ENCODE measurements at regions not wholly inside any gene's neighbourhood (a gene's known extent, or its start where the extent isn't known, plus 50 kb on each side); places are given as distances from the start of the nearest gene placed in this dataset.

DNA sequence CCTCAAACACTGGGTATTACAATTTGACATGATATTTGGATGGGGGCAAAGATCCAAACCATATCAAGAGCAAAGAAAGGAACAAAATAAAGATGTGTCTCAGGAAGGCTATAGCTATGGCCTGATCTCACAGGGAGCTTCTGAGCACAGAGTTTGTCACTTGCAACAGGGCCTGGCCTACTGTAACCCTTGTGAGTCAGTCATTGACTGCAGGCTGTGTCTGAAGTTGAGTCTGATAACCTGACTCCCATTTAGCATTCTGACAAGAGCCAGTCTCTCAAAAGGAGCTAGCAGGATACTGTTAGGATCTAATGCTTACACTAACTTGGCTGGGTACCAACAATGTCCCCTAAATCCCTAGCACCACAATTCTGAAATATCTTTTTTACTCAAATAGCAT is 612.5 kb upstream of the TECRL start:
- no peaks in the 10 kb centered on the region for H3K4me1 ChIP-seq
- DNase-seq (ENCODE audit: low spot score in 2 of 2): no peak
- no peaks in the 10 kb centered on the region for H3K36me3 ChIP-seq
- H3K9me3 ChIP-seq: no peaks in the 10 kb centered on the region
- H3K27me3 ChIP-seq: no peaks in the 10 kb centered on the region
- H3K27ac ChIP-seq: no peak overlapping the region
- H3K4me3 ChIP-seq: no peak overlapping the region
- no peak for TF ChIP-seq POLR2A (IDR thresholded peaks at IDR 0.05)
- TF ChIP-seq, protein P1, sequence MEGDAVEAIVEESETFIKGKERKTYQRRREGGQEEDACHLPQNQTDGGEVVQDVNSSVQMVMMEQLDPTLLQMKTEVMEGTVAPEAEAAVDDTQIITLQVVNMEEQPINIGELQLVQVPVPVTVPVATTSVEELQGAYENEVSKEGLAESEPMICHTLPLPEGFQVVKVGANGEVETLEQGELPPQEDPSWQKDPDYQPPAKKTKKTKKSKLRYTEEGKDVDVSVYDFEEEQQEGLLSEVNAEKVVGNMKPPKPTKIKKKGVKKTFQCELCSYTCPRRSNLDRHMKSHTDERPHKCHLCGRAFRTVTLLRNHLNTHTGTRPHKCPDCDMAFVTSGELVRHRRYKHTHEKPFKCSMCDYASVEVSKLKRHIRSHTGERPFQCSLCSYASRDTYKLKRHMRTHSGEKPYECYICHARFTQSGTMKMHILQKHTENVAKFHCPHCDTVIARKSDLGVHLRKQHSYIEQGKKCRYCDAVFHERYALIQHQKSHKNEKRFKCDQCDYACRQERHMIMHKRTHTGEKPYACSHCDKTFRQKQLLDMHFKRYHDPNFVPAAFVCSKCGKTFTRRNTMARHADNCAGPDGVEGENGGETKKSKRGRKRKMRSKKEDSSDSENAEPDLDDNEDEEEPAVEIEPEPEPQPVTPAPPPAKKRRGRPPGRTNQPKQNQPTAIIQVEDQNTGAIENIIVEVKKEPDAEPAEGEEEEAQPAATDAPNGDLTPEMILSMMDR (IDR thresholded peaks at IDR 0.05): no peak
- no peak for TF ChIP-seq POLR2AphosphoS5 (IDR thresholded peaks at IDR 0.05)

DNA sequence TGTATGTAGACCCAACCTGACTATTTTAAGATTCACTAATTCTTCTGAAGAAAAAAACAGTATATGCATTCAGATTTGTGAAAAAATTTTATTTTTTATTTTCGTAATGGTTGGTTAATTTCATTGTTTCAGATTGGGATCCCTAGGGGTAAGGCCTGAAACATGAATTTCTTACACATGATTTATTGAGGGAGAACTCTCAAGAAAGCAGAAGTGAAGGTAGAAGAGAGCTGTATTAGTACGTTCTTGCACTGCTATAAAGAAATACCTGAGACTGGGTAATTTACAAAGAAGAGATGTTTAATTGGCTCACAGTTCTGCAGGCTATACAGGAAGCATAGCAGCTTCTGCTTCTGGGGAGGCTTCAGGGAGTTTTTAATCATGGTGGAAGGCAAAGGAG is 611.9 kb upstream of the TECRL start:
- no peaks in the 10 kb centered on the region for H3K4me1 ChIP-seq
- TF ChIP-seq EP300 (IDR thresholded peaks at IDR 0.05): no peak
- no peak for TF ChIP-seq POLR2AphosphoS5 (IDR thresholded peaks at IDR 0.05)
- no peak for TF ChIP-seq POLR2A (IDR thresholded peaks at IDR 0.05)
- TF ChIP-seq, protein P1 (IDR thresholded peaks at IDR 0.05): no peak
- no peaks in the 10 kb centered on the region for H3K9me3 ChIP-seq
- 81% methylated on average over 2 of the region's 2 CpGs for WGBS
- H3K36me3 ChIP-seq: no peaks in the 10 kb centered on the region
- no peak overlapping the region for H3K4me3 ChIP-seq
- no peak overlapping the region for H3K27ac ChIP-seq
- H3K27me3 ChIP-seq: no peaks in the 10 kb centered on the region
- no peak for DNase-seq (ENCODE audit: low spot score in 2 of 2)

DNA sequence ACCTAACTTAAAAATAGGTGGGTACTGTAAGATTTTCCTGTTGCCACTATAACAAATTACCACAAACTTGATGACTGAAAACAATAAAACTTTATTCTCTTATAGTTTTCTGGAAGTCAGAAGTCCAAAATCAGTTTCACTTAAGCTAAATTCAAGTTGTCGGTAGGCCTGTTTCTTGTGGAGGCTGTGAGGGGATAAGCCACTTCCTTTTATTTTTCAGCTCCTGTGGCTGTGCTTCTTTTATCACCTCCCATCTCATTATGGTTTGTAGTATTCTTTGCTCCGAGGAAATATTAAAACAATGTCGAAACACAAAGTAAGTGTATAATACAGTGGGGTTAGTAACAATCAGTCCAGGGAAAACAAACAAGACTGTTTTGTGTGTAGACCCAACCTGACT is 610.5 kb upstream of the TECRL start:
- Histone ChIP-seq H3K27ac (no peak overlapping the region), H3K36me3 (no peaks in the 10 kb centered on the region), H3K9me3 (no peaks in the 10 kb centered on the region), H3K4me3 (no peak overlapping the region), H3K27me3 (no peaks in the 10 kb centered on the region), H3K4me1 (no peaks in the 10 kb centered on the region)
- no peak for DNase-seq (ENCODE audit: low spot score in 2 of 2)
- TF ChIP-seq, protein P1 (IDR thresholded peaks at IDR 0.05): no peak
- TF ChIP-seq POLR2A (IDR thresholded peaks at IDR 0.05) (no peak), POLR2AphosphoS5 (IDR thresholded peaks at IDR 0.05) (no peak), EP300 (IDR thresholded peaks at IDR 0.05) (no peak)
- 62% methylated on average over 3 of the region's 3 CpGs for WGBS

DNA sequence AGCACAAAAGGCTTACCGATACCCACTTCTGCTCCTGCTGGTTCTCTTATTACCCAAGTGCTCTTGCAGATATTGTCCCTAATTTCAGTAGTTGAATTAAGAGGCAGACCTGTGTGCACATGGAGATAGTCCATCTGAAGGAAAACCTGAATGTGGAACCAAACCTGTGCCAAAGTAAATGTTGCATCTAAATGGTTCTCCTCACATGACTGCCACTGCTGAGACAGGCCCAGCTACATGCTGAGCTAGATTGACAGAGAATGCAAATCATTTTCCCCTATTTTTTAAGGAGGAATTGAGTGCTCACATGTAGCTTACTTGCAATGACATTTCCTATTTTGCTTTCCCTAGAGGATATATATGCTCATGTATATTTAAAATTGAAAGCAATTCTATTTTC is 609.1 kb upstream of the TECRL start:
- Histone ChIP-seq H3K27me3 (no peaks in the 10 kb centered on the region), H3K9me3 (no peaks in the 10 kb centered on the region), H3K4me3 (no peak overlapping the region), H3K36me3 (no peaks in the 10 kb centered on the region), H3K4me1 (no peaks in the 10 kb centered on the region), H3K27ac (no peak overlapping the region)
- TF ChIP-seq POLR2AphosphoS5 (IDR thresholded peaks at IDR 0.05) (no peak), POLR2A (IDR thresholded peaks at IDR 0.05) (no peak)
- TF ChIP-seq, protein P1 (IDR thresholded peaks at IDR 0.05): no peak
- no peak for DNase-seq (ENCODE audit: low spot score in 2 of 2)
- WGBS: 88% methylated on average over 1 of the region's 1 CpG

DNA sequence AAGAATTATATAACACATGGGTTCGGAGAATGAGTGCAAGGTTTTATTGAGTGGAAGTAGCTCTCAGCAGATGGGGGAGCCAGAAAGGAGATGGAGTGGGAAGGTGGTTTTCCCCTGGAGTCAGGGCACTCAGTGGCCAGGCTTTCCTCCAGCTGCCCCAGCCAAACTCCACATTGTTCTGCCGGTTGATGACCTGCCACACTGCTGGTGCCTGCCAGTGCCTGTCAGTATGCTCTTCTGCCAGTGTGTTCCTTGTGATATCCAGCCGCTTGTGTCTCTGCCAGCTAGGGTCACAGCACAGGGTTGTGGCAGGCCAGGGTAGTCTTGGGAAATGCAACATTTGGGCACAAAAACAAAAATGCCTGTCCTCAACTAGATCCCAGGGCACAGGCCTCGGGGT is 604.8 kb upstream of the TECRL start:
- TF ChIP-seq POLR2AphosphoS5 (IDR thresholded peaks at IDR 0.05) (no peak), POLR2A (IDR thresholded peaks at IDR 0.05) (no peak)
- no peaks in the 10 kb centered on the region for H3K9me3 ChIP-seq
- 80% methylated on average over 4 of the region's 4 CpGs for WGBS
- no peak for DNase-seq (ENCODE audit: low spot score in 2 of 2)
- no peaks in the 10 kb centered on the region for H3K4me1 ChIP-seq
- H3K27ac ChIP-seq: no peak overlapping the region
- no peak overlapping the region for H3K4me3 ChIP-seq
- no peaks in the 10 kb centered on the region for H3K27me3 ChIP-seq
- no peaks in the 10 kb centered on the region for H3K36me3 ChIP-seq

DNA sequence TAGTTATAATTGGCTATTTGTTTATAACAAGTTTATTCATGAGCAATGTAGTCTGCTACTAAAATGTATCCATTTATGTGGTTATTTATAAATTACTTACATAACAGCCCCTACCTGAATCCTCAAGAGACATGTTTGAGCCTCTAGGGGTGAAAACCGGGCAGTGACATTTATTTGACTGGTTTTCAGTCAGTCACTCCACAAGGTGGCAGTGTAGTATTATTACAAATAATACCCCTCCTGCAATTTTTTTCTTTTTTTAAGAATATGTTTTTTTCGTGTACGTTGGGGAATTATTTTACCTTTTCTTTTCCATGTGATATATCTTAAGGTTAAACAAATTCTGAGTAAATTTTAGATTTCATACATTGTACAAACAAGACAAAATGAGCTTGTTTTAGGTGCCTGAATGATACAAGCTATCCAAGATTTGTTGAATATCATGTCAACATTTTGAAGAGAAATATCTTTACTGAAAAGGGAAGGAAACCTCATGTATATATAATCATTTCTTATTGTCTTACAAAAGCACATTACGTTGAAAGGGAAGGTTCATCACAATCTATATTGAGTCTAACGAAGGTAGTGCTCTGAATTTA is 598.7 kb upstream of the TECRL start:
- no peaks in the 10 kb centered on the region for H3K4me1 ChIP-seq
- no peaks in the 10 kb centered on the region for H3K36me3 ChIP-seq
- DNase-seq (ENCODE audit: low spot score in 2 of 2): no peak
- 37% methylated on average over 5 of the region's 5 CpGs for WGBS
- no peak overlapping the region for H3K4me3 ChIP-seq
- TF ChIP-seq, protein P1 (IDR thresholded peaks at IDR 0.05): peak; percentile 32 to 39
- TF ChIP-seq EP300 (IDR thresholded peaks at IDR 0.05): no peak
- H3K27ac ChIP-seq: no peak overlapping the region
- H3K27me3 ChIP-seq: no peaks in the 10 kb centered on the region
- H3K9me3 ChIP-seq: no peaks in the 10 kb centered on the region
